ENCODE measurements at regions not wholly inside any gene's neighbourhood (a gene's known extent, or its start where the extent isn't known, plus 50 kb on each side); places are given as distances from the start of the nearest gene placed in this dataset.
"Not testable (repeated sequence)": the region's sequence is repeated elsewhere in the genome, so short reads cannot be mapped to it uniquely, and the experiment has no call there.

DNA sequence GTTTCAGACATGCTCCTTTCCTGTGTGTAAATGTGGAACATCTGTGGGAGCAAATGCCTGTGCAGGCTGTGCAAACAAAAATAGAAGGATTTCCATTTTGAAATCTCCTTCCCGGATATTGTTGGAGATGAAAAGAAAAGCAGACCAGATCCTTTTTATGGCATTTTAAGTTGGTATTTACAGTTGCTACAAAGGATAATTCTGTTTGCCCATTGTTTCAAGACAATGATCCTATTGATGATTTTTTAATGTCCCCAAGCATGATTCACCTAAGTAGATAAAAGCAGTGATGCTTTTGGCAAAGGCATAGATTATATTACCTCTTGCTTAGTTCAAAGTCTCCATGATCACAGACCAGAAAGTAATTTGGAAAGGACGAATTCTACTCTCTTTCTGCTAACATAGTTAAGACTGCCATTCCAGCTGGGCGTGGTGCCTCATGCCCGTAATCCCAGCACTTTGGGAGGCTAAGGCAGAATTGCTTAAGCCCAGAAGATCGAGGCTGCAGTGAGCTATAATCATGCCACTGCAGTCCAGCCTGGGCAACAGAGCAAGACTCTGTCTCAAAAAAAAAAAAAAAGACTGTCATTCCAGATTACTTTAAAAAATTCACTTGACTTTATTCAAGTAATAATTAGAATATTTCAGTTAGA, 209.6 kb upstream of the SLC39A10 start:
- Histone ChIP-seq H3K27ac (ENCODE audit: low read depth, low read length) (no peak overlapping the region), H3K36me3 (ENCODE audit: insufficient read depth, low read length) (no peaks in the 10 kb centered on the region)

DNA sequence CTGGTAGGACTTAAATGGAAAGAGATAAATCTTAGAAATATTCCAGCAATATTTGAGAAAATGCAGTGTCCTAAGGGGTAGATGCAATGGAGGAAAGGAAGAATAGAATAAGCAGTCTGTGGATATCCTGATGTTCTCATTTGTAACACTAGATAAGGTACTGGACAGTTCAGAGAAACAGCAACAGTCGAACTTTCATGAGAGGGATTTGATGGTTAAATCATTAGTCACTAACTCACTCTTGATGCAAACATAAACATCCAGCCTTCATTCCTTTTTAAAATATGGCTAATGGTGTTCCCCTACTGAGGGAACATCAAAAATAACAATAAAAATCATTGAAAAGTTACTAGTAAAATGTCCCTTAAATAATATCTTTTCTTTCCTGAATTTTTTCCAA, 211.4 kb upstream of the SLC39A10 start:
- Histone ChIP-seq H3K27ac (ENCODE audit: low read depth, low read length) (no peak overlapping the region), H3K9me3 (ENCODE audit: low read length) (no peaks in the 10 kb centered on the region), H3K4me1 (ENCODE audit: insufficient read depth, low read length) (no peaks in the 10 kb centered on the region), H3K4me3 (ENCODE audit: low read depth in 1 of 2, low read length in 2 of 2) (no peak overlapping the region), H3K36me3 (ENCODE audit: insufficient read depth, low read length) (no peaks in the 10 kb centered on the region), H3K9ac (ENCODE audit: low read length) (no peak overlapping the region), H3K27me3 (ENCODE audit: control insufficient read depth in 1 of 2, insufficient read depth in 2 of 2, low read length in 2 of 2) (no peaks in the 10 kb centered on the region)

More for the DNA sequence above, 209.6 kb upstream of the SLC39A10 start:
- Histone ChIP-seq H3K4me1 (ENCODE audit: insufficient read depth, low read length) (no peaks in the 10 kb centered on the region), H3K9me3 (ENCODE audit: low read length) (no peaks in the 10 kb centered on the region), H3K9ac (ENCODE audit: low read length) (no peak overlapping the region), H3K4me3 (ENCODE audit: low read depth in 1 of 2, low read length in 2 of 2) (no peak overlapping the region), H3K27me3 (ENCODE audit: control insufficient read depth in 1 of 2, insufficient read depth in 2 of 2, low read length in 2 of 2) (no peaks in the 10 kb centered on the region)

DNA sequence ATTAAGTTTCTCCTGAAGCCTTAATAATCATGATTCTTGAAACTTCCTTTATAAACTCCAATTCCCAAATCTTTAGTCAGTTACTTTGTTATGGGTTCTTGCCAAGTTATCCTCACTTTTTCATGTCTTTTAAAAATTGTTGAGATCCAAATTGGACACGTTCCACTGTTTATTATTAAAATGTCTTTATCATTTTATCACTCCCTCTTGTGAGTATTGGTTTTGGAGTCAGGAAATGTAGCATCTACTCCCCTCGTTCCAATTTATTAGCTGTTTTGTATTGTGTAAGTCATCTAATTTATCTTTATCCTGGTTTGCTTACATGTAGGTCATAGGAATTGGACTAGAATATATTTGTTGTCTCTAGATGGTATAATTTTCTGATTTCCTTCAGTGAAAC, 213.1 kb upstream of the SLC39A10 start:
- H3K36me3 ChIP-seq (ENCODE audit: insufficient read depth, low read length): no peaks in the 10 kb centered on the region
- H3K4me1 ChIP-seq (ENCODE audit: insufficient read depth, low read length): no peaks in the 10 kb centered on the region
- no peak overlapping the region for H3K4me3 ChIP-seq (ENCODE audit: low read depth in 1 of 2, low read length in 2 of 2)
- H3K27me3 ChIP-seq (ENCODE audit: control insufficient read depth in 1 of 2, insufficient read depth in 2 of 2, low read length in 2 of 2): no peaks in the 10 kb centered on the region
- no peaks in the 10 kb centered on the region for H3K9me3 ChIP-seq (ENCODE audit: low read length)
- no peak overlapping the region for H3K9ac ChIP-seq (ENCODE audit: low read length)
- no peak overlapping the region for H3K27ac ChIP-seq (ENCODE audit: low read depth, low read length)

DNA sequence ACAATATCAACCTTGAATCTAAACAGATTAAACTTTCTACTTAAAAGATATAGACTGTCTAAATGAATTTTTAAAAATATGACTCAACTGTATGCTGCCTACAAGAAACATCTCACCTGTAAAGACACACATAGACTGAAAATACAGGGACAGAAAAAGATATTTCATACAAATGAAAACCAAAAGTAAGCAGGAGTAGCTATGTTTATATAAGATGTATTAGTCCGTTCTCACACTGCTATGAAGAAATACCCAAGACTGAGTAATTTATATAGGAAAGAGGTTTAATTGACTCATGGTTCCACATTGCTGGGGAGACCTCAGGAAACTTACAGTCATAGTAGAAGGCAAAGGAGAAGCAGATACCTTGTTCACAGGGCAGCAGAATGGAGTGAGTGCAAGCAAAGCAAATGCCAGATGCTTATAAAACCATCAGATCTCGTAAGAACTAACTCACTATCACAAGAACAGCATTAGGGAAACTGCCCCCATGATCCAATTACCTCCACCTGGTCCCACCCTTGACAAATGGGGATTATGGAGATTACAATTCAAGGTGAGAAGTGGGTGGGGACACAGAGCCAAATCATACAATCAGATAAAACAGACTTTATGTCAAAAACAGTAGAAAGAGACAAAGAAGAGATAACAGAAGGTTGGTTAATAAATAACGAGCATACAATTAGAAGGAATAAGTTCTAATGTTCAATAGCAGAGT, 214.4 kb upstream of the SLC39A10 start:
- no peak overlapping the region for H3K4me3 ChIP-seq (ENCODE audit: low read depth in 1 of 2, low read length in 2 of 2)
- no peaks in the 10 kb centered on the region for H3K36me3 ChIP-seq (ENCODE audit: insufficient read depth, low read length)
- no peak overlapping the region for H3K27ac ChIP-seq (ENCODE audit: low read depth, low read length)
- no peaks in the 10 kb centered on the region for H3K9me3 ChIP-seq (ENCODE audit: low read length)
- no peaks in the 10 kb centered on the region for H3K27me3 ChIP-seq (ENCODE audit: control insufficient read depth in 1 of 2, insufficient read depth in 2 of 2, low read length in 2 of 2)
- no peak overlapping the region for H3K9ac ChIP-seq (ENCODE audit: low read length)
- H3K4me1 ChIP-seq (ENCODE audit: insufficient read depth, low read length): no peaks in the 10 kb centered on the region

DNA sequence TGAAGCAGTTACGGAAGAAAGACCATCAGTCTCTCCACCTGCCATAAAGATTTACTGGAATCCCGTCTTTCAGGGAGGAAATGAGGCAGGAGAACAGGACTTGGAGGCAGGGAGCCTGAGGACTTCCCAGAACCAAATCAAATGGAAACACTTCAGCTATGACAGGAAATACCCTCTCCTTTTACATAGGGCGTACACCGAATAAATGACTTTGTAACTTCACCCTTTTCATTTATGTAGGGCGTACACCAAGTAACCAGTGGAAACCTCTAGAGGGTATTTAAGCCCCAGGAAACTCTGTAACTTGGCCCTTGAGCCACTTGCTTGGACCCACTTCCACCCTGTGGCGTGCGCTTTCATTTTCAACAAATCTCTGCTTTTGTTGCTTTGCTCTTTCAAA, 218.3 kb upstream of the SLC39A10 start:
- no peak overlapping the region for H3K27ac ChIP-seq (ENCODE audit: low read depth, low read length)
- no peaks in the 10 kb centered on the region for H3K27me3 ChIP-seq (ENCODE audit: control insufficient read depth in 1 of 2, insufficient read depth in 2 of 2, low read length in 2 of 2)
- no peak overlapping the region for H3K4me3 ChIP-seq (ENCODE audit: low read depth in 1 of 2, low read length in 2 of 2)
- H3K9ac ChIP-seq (ENCODE audit: low read length): no peak overlapping the region
- no peaks in the 10 kb centered on the region for H3K4me1 ChIP-seq (ENCODE audit: insufficient read depth, low read length)
- no peaks in the 10 kb centered on the region for H3K36me3 ChIP-seq (ENCODE audit: insufficient read depth, low read length)
- H3K9me3 ChIP-seq (ENCODE audit: low read length): no peaks in the 10 kb centered on the region

DNA sequence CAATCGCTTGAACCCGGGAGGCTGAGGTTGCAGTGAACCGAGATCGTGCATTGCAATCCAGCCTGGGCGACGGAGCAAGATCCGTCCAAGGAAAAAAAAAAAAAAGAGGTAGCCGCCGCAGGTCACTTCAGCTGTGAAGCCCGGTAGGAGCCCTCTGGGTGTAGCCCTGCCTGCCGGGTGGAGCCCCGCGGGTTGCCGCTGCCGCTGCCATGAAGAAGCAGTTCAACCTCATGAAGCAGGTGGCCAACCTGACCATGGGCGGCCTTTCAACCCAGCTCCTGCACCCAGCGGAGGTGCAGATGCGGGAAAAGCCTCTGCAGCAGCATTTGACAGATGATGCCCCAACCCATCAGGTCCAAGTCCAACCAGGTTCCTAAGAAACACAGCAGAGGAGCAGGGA, 219.5 kb upstream of the SLC39A10 start:
- Histone ChIP-seq H3K27me3 (ENCODE audit: control insufficient read depth in 1 of 2, insufficient read depth in 2 of 2, low read length in 2 of 2) (no peaks in the 10 kb centered on the region), H3K9ac (ENCODE audit: low read length) (no peak overlapping the region), H3K27ac (ENCODE audit: low read depth, low read length) (no peak overlapping the region), H3K4me3 (ENCODE audit: low read depth in 1 of 2, low read length in 2 of 2) (no peak overlapping the region), H3K4me1 (ENCODE audit: insufficient read depth, low read length) (no peaks in the 10 kb centered on the region), H3K9me3 (ENCODE audit: low read length) (no peaks in the 10 kb centered on the region), H3K36me3 (ENCODE audit: insufficient read depth, low read length) (no peaks in the 10 kb centered on the region)

DNA sequence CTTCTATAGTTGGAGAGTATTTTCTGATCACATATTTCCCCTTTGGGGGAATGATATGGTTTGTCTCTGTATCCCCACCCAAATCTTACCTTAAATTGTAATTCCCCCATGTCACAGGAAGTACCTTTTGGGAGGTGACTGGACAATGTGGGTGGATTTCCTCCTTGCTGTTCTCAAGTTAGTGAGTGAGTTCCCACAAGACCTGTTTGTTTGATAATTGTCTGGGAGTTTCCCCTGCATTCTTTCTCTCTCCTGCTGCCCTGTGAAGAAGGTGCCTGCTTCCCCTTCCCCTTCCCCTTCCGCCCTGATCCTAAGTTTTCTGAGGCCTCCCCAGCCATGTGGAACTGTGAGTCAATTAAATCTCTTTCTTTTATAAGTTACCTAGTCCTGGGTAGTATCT, 222.7 kb upstream of the SLC39A10 start:
- Histone ChIP-seq H3K9ac (ENCODE audit: low read length) (no peak overlapping the region), H3K36me3 (ENCODE audit: insufficient read depth, low read length) (no peaks in the 10 kb centered on the region), H3K4me3 (ENCODE audit: low read depth in 1 of 2, low read length in 2 of 2) (no peak overlapping the region), H3K27me3 (ENCODE audit: control insufficient read depth in 1 of 2, insufficient read depth in 2 of 2, low read length in 2 of 2) (no peaks in the 10 kb centered on the region), H3K4me1 (ENCODE audit: insufficient read depth, low read length) (no peaks in the 10 kb centered on the region), H3K27ac (ENCODE audit: low read depth, low read length) (no peak overlapping the region), H3K9me3 (ENCODE audit: low read length) (no peaks in the 10 kb centered on the region)

DNA sequence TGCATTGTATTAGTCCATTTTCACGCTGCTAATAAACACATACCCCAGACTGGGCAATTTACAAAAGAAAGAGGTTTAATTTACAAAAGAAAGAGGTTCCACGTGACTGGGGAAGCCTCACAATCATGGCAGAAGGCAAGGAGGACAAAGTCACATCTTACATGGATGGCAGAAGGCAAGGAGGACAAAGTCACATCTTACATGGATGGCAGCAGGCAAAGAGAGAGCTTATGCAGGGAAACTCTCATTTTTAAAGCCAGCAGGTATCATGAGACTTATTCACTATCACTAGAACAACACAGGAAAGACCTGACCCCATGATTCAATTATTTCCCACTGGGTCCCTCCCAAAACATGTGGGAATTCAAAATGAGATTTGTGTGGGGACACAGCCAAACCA, 223.3 kb upstream of the SLC39A10 start:
- not testable (repeated sequence) for H3K4me3 ChIP-seq (ENCODE audit: low read depth in 1 of 2, low read length in 2 of 2); H3K27ac ChIP-seq (ENCODE audit: low read depth, low read length); H3K36me3 ChIP-seq (ENCODE audit: insufficient read depth, low read length); H3K9ac ChIP-seq (ENCODE audit: low read length); H3K27me3 ChIP-seq (ENCODE audit: control insufficient read depth in 1 of 2, insufficient read depth in 2 of 2, low read length in 2 of 2); H3K9me3 ChIP-seq (ENCODE audit: low read length); H3K4me1 ChIP-seq (ENCODE audit: insufficient read depth, low read length)

DNA sequence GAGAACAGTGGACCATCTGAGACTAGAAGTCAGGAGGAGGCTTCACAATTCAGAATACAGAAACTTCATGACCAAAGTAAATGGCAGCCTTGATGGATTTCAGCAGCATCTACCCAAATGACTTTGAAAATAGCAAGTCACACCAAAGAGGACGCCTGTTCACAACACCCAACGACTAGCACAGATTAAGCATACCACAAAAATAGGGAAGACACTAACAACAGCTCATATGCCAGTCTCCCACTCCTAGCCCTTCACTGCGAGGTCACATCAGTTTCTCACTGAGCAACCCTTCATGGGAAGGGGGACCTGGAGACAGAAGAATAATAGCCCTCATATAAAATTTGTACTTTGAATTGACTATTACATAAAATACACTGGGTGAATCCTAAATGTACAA, 228.4 kb upstream of the SLC39A10 start:
- H3K4me3 ChIP-seq (ENCODE audit: low read depth in 1 of 2, low read length in 2 of 2): no peak overlapping the region
- H3K9me3 ChIP-seq (ENCODE audit: low read length): no peaks in the 10 kb centered on the region
- no peaks in the 10 kb centered on the region for H3K4me1 ChIP-seq (ENCODE audit: insufficient read depth, low read length)
- H3K9ac ChIP-seq (ENCODE audit: low read length): no peak overlapping the region
- no peaks in the 10 kb centered on the region for H3K36me3 ChIP-seq (ENCODE audit: insufficient read depth, low read length)
- H3K27ac ChIP-seq (ENCODE audit: low read depth, low read length): no peak overlapping the region
- H3K27me3 ChIP-seq (ENCODE audit: control insufficient read depth in 1 of 2, insufficient read depth in 2 of 2, low read length in 2 of 2): no peaks in the 10 kb centered on the region

DNA sequence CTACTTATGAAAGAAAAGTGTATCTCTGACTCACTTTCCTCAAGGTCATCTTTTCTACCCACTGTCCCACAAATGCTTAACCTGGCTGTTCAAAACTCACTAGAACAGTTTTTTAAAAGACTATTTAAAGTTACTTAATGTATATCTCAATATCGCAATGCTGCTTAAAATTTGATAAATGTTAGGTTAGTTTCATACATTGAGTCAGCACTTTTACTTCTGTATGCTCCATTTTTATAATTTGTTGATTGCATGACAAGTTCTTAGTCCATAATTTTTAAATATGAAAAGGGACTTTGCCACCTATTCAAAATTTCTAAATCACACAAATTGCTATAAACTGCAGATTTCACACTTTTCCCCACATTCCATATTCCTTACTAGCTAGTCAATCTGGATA, 231.7 kb upstream of the SLC39A10 start:
- no peak overlapping the region for H3K9ac ChIP-seq (ENCODE audit: low read length)
- no peaks in the 10 kb centered on the region for H3K27me3 ChIP-seq (ENCODE audit: control insufficient read depth in 1 of 2, insufficient read depth in 2 of 2, low read length in 2 of 2)
- H3K4me1 ChIP-seq (ENCODE audit: insufficient read depth, low read length): no peaks in the 10 kb centered on the region
- H3K27ac ChIP-seq (ENCODE audit: low read depth, low read length): no peak overlapping the region
- H3K9me3 ChIP-seq (ENCODE audit: low read length): no peaks in the 10 kb centered on the region
- no peak overlapping the region for H3K4me3 ChIP-seq (ENCODE audit: low read depth in 1 of 2, low read length in 2 of 2)
- no peaks in the 10 kb centered on the region for H3K36me3 ChIP-seq (ENCODE audit: insufficient read depth, low read length)

DNA sequence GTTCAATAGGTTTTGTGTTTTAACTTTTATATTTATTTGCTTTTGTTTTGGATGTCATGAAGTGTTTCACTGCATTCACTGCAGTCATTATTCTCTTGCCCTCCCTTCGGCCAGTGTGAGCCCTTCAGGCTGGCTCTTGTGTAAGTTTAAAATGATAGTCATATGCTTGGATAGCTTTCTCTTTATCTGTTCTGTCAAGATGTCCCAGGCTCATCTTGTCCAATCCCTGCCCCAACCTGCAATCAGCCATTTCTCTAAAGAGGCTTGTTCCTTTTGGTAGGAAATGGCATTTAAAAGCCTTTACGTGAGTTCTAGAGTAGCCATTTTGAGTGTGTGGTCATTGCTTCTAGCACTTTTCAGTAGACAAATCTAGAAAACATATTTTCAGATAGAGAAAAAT, 238.0 kb upstream of the SLC39A10 start:
- H3K27me3 ChIP-seq (ENCODE audit: control insufficient read depth in 1 of 2, insufficient read depth in 2 of 2, low read length in 2 of 2): no peaks in the 10 kb centered on the region
- no peaks in the 10 kb centered on the region for H3K4me1 ChIP-seq (ENCODE audit: insufficient read depth, low read length)
- H3K9me3 ChIP-seq (ENCODE audit: low read length): no peaks in the 10 kb centered on the region
- H3K27ac ChIP-seq (ENCODE audit: low read depth, low read length): no peak overlapping the region
- H3K9ac ChIP-seq (ENCODE audit: low read length): no peak overlapping the region
- no peak overlapping the region for H3K4me3 ChIP-seq (ENCODE audit: low read depth in 1 of 2, low read length in 2 of 2)
- no peaks in the 10 kb centered on the region for H3K36me3 ChIP-seq (ENCODE audit: insufficient read depth, low read length)

DNA sequence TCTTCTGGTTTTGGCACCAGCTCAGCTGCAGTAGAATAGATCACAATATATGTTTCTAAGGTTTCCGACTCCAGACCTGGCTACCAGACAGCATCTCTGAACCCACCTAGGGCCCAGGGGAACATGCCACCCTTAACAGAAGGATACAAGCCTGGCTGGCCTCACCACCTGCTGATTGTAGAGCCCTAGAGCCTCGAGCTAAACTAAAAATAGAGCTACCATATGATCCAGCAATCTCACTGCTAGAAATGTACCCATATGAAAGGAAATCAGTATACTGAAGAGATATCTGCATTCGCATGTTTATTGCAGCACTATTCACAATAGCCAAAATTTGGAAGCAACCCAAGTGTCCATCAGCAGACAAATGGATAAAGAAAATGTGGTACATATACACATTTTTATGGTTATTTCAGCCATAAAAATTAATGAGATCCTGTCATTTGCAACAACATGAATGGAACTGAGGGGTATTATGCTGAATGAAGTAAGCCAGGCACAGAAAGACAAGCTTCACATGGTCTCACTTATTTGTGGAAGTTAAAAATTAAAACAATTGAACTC, 242.4 kb upstream of the SLC39A10 start:
- Histone ChIP-seq H3K9ac (ENCODE audit: low read length) (no peak overlapping the region), H3K4me3 (ENCODE audit: low read depth in 1 of 2, low read length in 2 of 2) (no peak overlapping the region), H3K36me3 (ENCODE audit: insufficient read depth, low read length) (no peaks in the 10 kb centered on the region), H3K9me3 (ENCODE audit: low read length) (no peaks in the 10 kb centered on the region), H3K27me3 (ENCODE audit: control insufficient read depth in 1 of 2, insufficient read depth in 2 of 2, low read length in 2 of 2) (no peaks in the 10 kb centered on the region), H3K27ac (ENCODE audit: low read depth, low read length) (no peak overlapping the region), H3K4me1 (ENCODE audit: insufficient read depth, low read length) (no peaks in the 10 kb centered on the region)

All from muscle layer of colon (tissue), 2 donors.